Ecto neural progenitor cell (in vitro differentiated cells): ENCODE measurements at regions not wholly inside any gene's neighbourhood (a gene's known extent, or its start where the extent isn't known, plus 50 kb on each side); places are given as distances from the start of the nearest gene placed in this dataset.

Experiments
- DNase-seq: peaks from one replicate; pipeline ENCODE4 v3.0.0-alpha.2; 2018; ENCODE audit warnings: low spot score

DNA sequence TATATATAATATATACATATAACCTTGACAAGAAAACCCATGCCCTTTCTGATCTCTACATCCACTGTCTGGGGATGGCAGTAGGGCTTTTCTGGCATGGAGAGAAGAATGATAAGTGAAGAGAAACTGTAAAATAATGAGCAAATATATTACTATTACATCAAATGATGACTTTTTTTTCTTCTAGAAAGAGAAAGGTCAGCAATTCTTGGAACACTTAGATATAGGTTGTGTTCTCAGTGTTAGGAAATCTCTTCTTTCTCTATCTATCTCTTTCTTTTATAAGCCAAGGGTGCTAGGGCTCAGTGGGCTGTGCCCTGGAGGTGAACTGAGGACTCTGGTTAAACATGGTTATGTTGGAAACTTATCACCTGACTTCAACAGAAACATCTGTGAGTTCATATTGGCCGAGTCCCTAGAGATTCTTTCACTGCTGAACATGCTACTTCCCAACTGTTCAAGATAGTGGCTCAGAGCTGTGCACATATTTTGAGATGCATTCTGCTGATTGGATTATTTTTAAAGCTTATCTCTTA lies 265.1 kb downstream of the GBA3 start:
- DNase-seq, result no peak

DNA sequence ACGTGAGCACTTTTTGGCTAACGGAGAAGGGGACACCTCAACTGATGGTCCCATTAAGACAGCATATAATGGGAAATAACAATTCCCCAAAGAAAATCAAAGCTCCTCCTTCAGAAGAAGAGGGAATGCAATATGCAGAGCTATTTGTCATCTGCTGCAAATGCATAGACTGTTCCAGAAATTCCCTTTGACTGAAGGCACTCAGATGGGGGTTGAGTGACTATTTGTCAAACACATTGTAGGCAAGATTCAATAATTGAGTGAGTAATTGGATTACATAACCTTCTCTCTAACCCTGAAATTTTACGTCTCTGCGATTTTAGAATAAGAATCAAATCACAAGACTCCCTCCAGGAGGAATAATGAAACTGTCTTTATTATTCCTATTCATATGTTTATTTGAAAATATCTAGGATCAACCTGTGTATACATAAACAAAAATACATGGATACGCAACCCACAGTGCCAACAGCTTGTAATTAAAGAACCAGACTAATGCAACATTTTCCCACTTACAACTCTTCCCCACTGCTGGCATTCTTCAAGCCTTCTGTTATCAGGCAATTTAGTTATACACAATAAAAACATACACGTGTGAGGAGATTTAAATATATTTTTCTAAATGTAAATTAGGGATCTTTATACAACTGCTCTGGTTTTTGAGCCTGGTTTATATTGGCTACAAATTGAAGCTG lies 256.6 kb downstream of the GBA3 start:
- no peak for DNase-seq

GRCh38 chr4:22947851-22948250 lies 255.1 kb downstream of the GBA3 start:
- DNase-seq, result no peak

DNA sequence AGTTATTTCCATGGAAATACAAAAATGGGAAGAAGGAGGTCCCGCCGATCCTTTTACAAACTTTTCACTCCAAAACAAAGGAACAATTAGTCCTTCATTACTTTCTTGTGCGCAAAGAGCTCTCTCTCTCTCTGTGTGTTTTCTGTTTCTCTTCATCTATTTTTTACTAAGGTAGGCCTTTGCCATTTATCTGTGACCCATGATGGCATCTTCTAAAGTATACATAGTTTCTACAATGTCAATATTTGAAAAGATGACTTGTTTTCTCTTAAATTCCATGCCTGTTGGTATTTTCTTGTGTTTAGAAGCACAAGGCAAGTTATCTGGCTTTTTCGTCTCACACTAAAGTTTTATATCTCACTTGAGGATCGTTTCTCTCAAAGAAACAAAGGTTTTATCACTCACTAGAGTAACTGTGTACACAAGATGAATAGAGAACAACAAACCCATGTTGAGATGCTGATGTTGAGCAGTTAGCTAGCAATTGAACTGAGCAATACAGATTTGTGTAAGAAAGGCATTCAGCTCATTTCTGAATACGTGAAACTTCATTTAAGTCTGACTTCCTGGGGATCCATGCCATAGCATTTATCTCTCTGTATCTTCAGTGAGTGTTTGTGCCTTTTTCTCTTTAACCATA lies 250.3 kb downstream of the GBA3 start:
- DNase-seq, result no peak

GRCh38 chr4:22941688-22942375 lies 249.1 kb downstream of the GBA3 start:
- no peak for DNase-seq

GRCh38 chr4:22932326-22932725 lies 239.6 kb downstream of the GBA3 start:
- no peak for DNase-seq

- DNase-seq, result no peak
Observed at GRCh38 chr4:22922426-22922825, 229.7 kb downstream of the GBA3 start.

- no peak for DNase-seq
Observed at GRCh38 chr4:22921936-22922335, 229.2 kb downstream of the GBA3 start.

DNA sequence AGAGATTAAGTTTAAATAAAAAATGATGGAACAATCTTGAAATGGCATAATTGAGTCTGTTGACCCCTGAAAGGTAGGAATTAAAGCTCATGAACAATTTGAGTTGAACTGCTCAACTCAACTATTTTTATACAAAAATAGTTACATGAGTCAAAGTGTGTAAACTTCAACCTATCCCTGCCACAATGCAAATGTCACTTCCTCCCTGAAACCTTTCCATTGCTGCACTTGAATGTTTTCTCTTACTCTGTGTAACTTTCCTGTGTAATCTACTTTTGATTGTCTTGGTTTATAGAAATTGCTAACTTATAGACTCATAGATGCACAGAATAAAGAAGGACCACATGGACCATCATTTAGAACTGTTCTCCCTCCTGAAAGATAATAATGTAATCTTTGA lies 218.5 kb downstream of the GBA3 start:
- DNase-seq, result no peak

GRCh38 chr4:22910200-22910599 lies 217.5 kb downstream of the GBA3 start:
- DNase-seq, result no peak

DNA sequence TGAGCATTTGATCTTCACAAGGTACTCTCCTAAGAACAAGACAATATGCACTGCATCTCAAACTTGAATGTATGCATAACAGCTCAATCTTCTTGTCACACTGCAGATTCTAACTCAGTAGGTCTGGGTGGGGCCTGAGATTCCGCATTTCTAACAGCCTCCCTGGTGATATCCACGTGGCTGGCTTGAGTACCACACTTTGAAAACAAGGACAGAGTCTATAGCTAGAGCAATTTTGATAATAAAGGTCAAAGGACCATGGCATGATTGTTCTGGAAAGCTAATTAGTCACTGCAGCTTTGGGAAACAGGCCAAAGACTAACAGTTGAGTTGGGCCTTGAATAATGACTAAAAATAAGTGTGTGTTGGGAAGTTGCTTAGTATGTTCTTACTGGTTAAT lies 213.3 kb downstream of the GBA3 start:
- no peak for DNase-seq

DNA sequence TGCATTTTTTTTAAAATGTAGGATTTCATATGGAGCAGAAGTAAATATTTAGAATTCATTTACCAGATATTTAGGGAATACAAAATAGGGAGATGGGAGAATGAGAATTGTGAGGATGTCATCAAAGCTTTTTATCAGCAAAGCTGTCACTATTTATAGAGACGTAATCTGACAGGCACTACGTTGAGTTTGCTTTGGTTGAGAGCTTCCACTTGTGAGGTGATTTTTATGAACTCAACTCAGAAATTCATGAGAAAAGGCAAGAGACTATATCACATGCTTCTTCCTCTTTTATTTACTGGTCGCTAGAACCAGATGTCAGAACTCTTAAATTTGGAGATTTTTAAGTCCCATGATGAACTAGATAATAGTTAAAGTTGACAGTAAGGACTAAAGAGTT lies 211.2 kb downstream of the GBA3 start:
- no peak for DNase-seq

- no peak for DNase-seq
Observed at GRCh38 chr4:22901631-22902030, 208.9 kb downstream of the GBA3 start.

DNA sequence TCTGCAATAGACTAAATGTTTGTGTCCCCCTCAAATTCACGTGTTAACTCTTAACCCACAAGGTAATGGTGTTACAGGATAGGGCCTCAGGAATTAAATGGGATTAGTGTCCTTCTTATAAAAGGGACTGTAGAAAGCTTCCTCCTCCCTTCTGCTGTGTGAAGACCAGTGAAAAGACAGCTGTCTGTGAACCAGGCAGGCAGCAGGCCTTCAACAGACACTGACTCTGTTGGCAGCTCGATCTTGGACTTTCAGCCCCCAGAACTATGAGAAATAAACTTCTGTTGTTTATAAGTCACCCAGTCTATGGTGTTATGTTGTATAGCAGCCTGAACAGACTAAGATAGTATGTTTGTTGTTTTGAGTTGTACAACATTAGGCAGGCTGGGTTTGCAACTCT lies 208.1 kb downstream of the GBA3 start:
- DNase-seq, result no peak

- peak; percentile 58 for DNase-seq
Observed at GRCh38 chr4:22897520-22898108, 204.9 kb downstream of the GBA3 start.

GRCh38 chr4:22895482-22895881 lies 202.7 kb downstream of the GBA3 start:
- DNase-seq, result no peak

DNA sequence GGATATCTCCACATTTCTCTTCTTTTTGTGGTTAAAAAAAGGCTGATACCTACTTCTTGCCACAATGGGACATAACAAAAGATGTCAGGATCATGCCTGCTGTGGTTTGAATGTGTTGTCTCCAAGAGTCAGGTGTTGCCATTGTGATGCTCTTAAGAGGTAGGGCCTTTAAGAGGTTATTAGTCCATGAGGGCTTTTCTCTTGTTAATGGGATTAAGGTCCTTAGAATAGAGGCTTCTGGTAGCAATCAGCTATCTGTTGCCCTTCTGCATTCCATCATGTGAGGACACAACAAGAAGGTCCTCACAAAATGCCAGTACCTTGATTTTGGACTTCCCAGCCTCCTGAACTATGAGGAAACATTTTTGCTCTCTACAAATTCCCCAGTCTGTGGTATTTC lies 191.4 kb downstream of the GBA3 start:
- DNase-seq, result no peak

- no peak for DNase-seq
Observed at GRCh38 chr4:22881411-22881810, 188.7 kb downstream of the GBA3 start.

- no peak for DNase-seq
Observed at GRCh38 chr4:22877486-22878052, 184.8 kb downstream of the GBA3 start.

DNA sequence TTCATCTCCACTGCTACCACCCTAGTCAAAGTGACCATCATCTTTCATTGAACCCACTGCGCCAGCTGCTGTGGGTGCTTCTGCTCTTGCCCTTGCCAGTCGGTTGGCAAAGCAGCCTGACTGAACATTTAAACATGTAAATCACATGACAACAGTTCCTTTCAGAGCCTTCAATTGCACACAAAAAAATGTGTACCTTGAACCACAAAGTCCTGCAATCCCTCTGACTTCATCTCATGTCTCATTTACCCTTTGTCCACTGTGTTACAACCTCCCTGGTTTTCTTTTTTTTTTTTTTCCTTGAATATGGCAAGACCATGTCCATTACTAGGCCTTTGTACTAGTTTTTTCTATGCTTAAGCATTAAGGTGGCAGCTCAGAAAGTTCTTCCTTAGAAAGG lies 183.5 kb downstream of the GBA3 start:
- DNase-seq, result no peak

- DNase-seq, result no peak
Observed at GRCh38 chr4:22875587-22876257, 183.0 kb downstream of the GBA3 start.
